Suprapubic skin (tissue), 4 donors: ENCODE measurements at regions not wholly inside any gene's neighbourhood (a gene's known extent, or its start where the extent isn't known, plus 50 kb on each side); places are given as distances from the start of the nearest gene placed in this dataset.

Source experiments
- CTCF ChIP-seq, 2 donors: fragments of 200-600 bp in 1 of 2; fragments of 450-650 bp in 1 of 2; sonication (generic) in 1 of 2; IDR thresholded peaks; one replicate each; pipeline ENCODE4 v1.5.1; 2016 to 2019; ENCODE audit warnings: antibody characterized with exemption in 2 of 2, mild to moderate bottlenecking in 1 of 2, moderate library complexity in 1 of 2
- POLR2A ChIP-seq, 2 donors: fragments of 450-650 bp; IDR thresholded peaks; one replicate each; pipeline ENCODE4 v1.6.1; 2017; ENCODE audit warnings: antibody characterized with exemption in 2 of 2, mild to moderate bottlenecking in 2 of 2, moderate library complexity in 2 of 2
- POLR2AphosphoS5 ChIP-seq, 3 donors: sonication (generic); formaldehyde crosslinking; IDR thresholded peaks; one replicate each; pipeline ENCODE4 v1.6.1; 2017; ENCODE audit warnings: antibody characterized with exemption in 3 of 3

DNA sequence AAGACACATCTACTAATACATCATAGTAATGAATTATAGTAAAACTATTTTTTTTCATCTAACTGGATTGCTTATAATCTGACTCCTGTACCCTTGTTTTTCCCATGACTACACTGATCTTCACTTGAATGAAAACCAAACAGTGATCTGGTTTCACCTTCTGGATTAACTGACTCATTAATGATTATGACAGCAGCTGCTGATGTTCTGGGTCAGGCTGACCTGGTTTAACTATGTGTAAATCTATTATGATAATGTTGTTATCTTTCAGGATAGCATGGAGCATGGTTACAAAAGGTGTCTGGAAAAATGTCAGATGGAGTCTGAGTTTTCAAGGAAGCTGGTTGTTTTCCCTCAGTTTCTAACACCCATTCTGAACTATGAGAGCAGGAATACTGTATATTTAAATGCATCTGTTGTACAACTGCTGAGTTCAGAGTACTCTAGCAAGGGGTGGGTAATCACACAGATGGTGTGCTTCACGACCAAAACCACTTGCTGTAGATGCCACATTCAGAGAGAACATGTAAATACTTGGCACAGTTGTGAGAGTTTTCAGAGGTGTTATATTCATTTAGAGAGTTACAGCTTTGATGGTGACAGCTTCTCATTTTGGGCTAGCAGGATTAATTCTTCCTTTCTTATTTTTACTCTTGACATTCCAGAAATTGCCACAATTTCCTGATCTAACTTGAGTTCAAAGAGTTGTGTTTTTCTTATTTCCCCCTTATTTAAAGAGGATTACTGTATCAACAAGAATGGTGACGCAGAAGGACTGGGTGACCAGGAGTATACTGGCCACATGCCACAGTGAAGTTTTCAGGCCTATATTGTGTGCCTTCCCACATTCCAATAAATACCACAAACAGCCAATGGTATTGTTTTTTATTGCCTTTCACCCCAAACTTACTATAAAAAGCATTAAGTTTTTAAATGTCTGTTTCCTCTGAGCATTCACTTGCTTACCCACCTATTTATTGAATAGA lies 249.7 kb upstream of the TET2 start:
- no peak for TF ChIP-seq CTCF (IDR thresholded peaks at IDR 0.05)
- TF ChIP-seq POLR2A (IDR thresholded peaks at IDR 0.05), result no peak
- no peak for TF ChIP-seq POLR2AphosphoS5 (IDR thresholded peaks at IDR 0.05)
